ENCODE measurements at regions not wholly inside any gene's neighbourhood (a gene's known extent, or its start where the extent isn't known, plus 50 kb on each side); places are given as distances from the start of the nearest gene placed in this dataset.

- TF ChIP-seq CTCF (IDR thresholded peaks at IDR 0.05; ENCODE audit: low read depth, low read length) (no peak), EZH2phosphoT487 (IDR thresholded peaks at IDR 0.05; ENCODE audit: low read depth) (no peak)
Observed at GRCh38 chr17:5846001-5846400, 224.2 kb upstream of the WSCD1 start.
